Liver (tissue), 3 donors: ENCODE measurements at regions not wholly inside any gene's neighbourhood (a gene's known extent, or its start where the extent isn't known, plus 50 kb on each side); places are given as distances from the start of the nearest gene placed in this dataset.

Experiments used
- CTCF ChIP-seq: fragments of 150-350 bp; IDR thresholded peaks from 2 replicates; pipeline ENCODE4 v1.5.1; 2017; ENCODE audit warnings: improper control_type of control experiment, low read depth, low read length; ENCODE audit not compliant: missing input control
- HNF4G ChIP-seq: IDR thresholded peaks from 2 replicates; pipeline ENCODE4 v1.6.1; 2016; ENCODE audit warnings: antibody characterized with exemption
- MAX ChIP-seq: IDR thresholded peaks from 2 replicates; pipeline ENCODE4 v1.6.1; 2016; ENCODE audit warnings: antibody characterized with exemption
- RAD21 ChIP-seq, 2 donors: IDR thresholded peaks; 2 replicates each; pipeline ENCODE4 v1.6.1; 2016; ENCODE audit warnings: antibody characterized with exemption in 2 of 2, mild to moderate bottlenecking in 2 of 2
- SP1 ChIP-seq: IDR thresholded peaks from 2 replicates; pipeline ENCODE4 v1.6.1; 2018; ENCODE audit warnings: antibody characterized with exemption, mild to moderate bottlenecking
- TF ChIP-seq, protein P1 (sequence below): IDR thresholded peaks from 2 replicates; pipeline ENCODE4 v1.6.1; 2016; ENCODE audit warnings: antibody characterized with exemption
- donor health status: healthy.
- donor health status: healthy.

- TF ChIP-seq CTCF (no peak), MAX (no peak), RAD21 (IDR thresholded peaks at IDR 0.05) (no peak), SP1 (no peak), HNF4G (no peak)
- TF ChIP-seq, protein P1, sequence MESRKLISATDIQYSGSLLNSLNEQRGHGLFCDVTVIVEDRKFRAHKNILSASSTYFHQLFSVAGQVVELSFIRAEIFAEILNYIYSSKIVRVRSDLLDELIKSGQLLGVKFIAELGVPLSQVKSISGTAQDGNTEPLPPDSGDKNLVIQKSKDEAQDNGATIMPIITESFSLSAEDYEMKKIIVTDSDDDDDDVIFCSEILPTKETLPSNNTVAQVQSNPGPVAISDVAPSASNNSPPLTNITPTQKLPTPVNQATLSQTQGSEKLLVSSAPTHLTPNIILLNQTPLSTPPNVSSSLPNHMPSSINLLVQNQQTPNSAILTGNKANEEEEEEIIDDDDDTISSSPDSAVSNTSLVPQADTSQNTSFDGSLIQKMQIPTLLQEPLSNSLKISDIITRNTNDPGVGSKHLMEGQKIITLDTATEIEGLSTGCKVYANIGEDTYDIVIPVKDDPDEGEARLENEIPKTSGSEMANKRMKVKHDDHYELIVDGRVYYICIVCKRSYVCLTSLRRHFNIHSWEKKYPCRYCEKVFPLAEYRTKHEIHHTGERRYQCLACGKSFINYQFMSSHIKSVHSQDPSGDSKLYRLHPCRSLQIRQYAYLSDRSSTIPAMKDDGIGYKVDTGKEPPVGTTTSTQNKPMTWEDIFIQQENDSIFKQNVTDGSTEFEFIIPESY: no peak
Measured at GRCh38 chr7:95700917-95701316, 71.4 kb upstream of the DYNC1I1 start.
